ENCODE measurements at regions not wholly inside any gene's neighbourhood (a gene's known extent, or its start where the extent isn't known, plus 50 kb on each side); places are given as distances from the start of the nearest gene placed in this dataset.

DNA sequence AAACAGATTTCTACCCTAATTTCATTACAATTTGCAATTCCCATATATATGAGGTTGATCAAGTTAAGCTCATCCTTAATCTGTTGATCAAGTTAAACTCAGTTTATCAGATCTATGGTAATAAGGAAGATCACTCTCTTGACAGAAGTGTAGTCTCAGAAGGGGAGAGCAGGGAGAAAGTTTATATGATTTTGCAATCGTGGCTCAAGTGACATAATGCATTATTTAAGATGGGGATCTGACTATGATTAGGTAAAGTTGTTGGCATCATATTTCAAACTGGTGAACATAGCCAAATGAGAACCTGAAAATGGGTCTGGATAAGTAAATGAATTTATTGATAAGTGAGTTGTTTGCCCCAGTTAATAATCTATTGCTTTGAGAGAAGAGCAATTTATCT, 995.3 kb downstream of the OTOL1 start:
- ChIA-PET CTCF (ENCODE audit: low intra/inter-chr PET ratio) (no interaction called here), POLR2A (no interaction called here)
- DNase-seq (ENCODE audit: extremely low read depth in 1 of 4, low spot score in 3 of 4) (no peak), ATAC-seq (no peak), FAIRE-seq (no peak)
- H3K9me3 ChIP-seq (replicated peaks; ENCODE audit: control insufficient read depth, insufficient read depth, low read depth, low read length) = no peaks in the 10 kb centered on the region
- H3K9ac ChIP-seq (ENCODE audit: insufficient read depth in 1 of 2, low read depth in 2 of 2, low read length in 2 of 2) = no peak overlapping the region
- TF ChIP-seq PPARD (CRISPR knock-in tag; IDR thresholded peaks at IDR 0.05) (no peak), EZH2 (IDR thresholded peaks at IDR 0.05; ENCODE audit: borderline replicate concordance, low read depth, low read length) (no peak)
- in situ Hi-C loops (cut with MboI) (no loop called here), intact Hi-C loops (cut with micrococcal nuclease) (no loop called here)
- no TSS peak for BruUV-seq (replicated peaks)
- no peaks in the 10 kb centered on the region for H3K79me2 ChIP-seq (ENCODE audit: control insufficient read depth, insufficient read depth, low read length)
- H4K20me1 ChIP-seq (replicated peaks; ENCODE audit: control insufficient read depth, insufficient read depth, low read length) = no peaks in the 10 kb centered on the region
- no peak overlapping the region for H3K4me3 ChIP-seq
- 7% methylated on average over 1 of the region's 1 CpG for WGBS (ENCODE audit: insufficient coverage, low coverage, missing lambda C conversion rate)
- H3K36me3 ChIP-seq (ENCODE audit: control insufficient read depth, insufficient read depth, low read length) = no peaks in the 10 kb centered on the region
- H3K9me1 ChIP-seq (ENCODE audit: control insufficient read depth, insufficient read depth, low read length) = no peaks in the 10 kb centered on the region
- no peaks in the 10 kb centered on the region for H3K4me1 ChIP-seq (replicated peaks in 1 of 2; ENCODE audit: control insufficient read depth in 2 of 2, insufficient read depth in 2 of 2, low read length in 2 of 2)
- no peak overlapping the region for H3K4me2 ChIP-seq (ENCODE audit: insufficient read depth, low read length)
- no peak overlapping the region for H3K27ac ChIP-seq (ENCODE audit: extremely low read depth, low read depth, low read length)
- H2AFZ ChIP-seq (ENCODE audit: low read depth, low read length) = no peak overlapping the region
- no peaks in the 10 kb centered on the region for H3K27me3 ChIP-seq (ENCODE audit: control insufficient read depth in 2 of 2, insufficient read depth in 2 of 2, low read length in 2 of 2)

DNA sequence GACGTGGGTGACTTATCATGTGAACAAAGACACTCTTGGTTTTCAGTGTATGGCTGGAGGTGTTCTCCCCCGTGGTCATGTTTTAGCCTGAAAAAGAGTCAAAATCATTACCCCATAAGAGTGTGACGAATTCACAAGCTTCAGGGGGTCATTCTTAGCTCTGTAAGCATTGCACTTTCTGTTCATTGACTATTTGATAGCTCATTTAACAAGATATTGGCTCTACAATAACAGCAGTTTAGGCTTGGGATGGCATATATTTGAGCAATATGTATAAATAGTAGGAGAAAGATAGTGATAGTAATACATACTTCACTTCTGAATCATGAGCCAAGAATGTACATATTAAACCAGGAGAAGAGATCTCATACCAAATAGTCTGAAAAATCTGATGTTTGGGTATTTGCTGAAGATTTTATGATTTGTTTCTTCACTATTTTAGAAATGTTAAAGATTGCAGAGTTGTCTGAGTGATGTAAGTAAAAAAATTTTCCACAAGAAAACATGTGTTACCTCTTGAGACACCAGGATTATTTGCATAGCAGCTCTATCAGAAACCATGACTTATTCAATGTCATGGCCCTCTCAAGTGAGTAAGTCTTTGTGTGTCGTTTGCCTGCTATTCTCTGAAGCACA, 996.0 kb downstream of the OTOL1 start:
- in situ Hi-C loops (cut with MboI) = no loop called here
- TF ChIP-seq, protein P1, sequence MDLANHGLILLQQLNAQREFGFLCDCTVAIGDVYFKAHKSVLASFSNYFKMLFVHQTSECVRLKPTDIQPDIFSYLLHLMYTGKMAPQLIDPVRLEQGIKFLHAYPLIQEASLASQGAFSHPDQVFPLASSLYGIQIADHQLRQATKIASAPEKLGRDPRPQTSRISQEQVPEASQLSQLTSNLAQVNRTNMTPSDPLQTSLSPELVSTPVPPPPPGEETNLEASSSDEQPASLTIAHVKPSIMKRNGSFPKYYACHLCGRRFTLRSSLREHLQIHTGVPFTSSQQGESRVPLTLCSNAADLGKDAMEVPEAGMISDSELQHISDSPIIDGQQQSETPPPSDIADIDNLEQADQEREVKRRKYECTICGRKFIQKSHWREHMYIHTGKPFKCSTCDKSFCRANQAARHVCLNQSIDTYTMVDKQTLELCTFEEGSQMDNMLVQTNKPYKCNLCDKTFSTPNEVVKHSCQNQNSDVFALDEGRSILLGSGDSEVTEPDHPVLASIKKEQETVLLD (IDR thresholded peaks at IDR 0.05) = no peak
- TF ChIP-seq GABPA (tag; conservative IDR thresholded peaks at IDR 0.05; ENCODE audit: low read depth) (no peak), FIP1L1 (IDR thresholded peaks at IDR 0.05; ENCODE audit: low read depth, low read length, poor library complexity, severe bottlenecking) (no peak), FOXM1 (IDR thresholded peaks at IDR 0.05; ENCODE audit: low read depth) (no peak), FOXM1 (CRISPR knock-in tag; IDR thresholded peaks at IDR 0.05; ENCODE audit: low read depth) (no peak), POLR3G (IDR thresholded peaks at IDR 0.05; ENCODE audit: extremely low read depth, insufficient read length, insufficient replicate concordance) (no peak), ZNF124 (CRISPR knock-in tag; IDR thresholded peaks at IDR 0.05) (no peak), ZNF384 (IDR thresholded peaks at IDR 0.05; ENCODE audit: low read depth, low read length) (no peak), POU5F1 (IDR thresholded peaks at IDR 0.05; ENCODE audit: borderline replicate concordance, low read depth, low read length, partially characterized antibody) (no peak), CREM (IDR thresholded peaks at IDR 0.05; ENCODE audit: low read depth) (no peak)
- TF ChIP-seq, protein P2, sequence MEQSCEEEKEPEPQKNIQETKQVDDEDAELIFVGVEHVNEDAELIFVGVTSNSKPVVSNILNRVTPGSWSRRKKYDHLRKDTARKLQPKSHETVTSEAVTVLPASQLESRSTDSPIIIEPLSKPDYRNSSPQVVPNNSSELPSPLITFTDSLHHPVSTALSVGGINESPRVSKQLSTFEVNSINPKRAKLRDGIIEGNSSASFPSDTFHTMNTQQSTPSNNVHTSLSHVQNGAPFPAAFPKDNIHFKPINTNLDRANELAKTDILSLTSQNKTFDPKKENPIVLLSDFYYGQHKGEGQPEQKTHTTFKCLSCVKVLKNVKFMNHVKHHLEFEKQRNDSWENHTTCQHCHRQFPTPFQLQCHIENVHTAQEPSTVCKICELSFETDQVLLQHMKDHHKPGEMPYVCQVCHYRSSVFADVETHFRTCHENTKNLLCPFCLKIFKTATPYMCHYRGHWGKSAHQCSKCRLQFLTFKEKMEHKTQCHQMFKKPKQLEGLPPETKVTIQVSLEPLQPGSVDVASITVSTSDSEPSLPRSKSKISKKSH (CRISPR knock-in tag; IDR thresholded peaks at IDR 0.05) = no peak

More for the DNA sequence above, 996.0 kb downstream of the OTOL1 start:
- FAIRE-seq = no peak
- Histone ChIP-seq H3K4me3 (no peak overlapping the region), H3K9me3 (replicated peaks; ENCODE audit: control insufficient read depth, insufficient read depth, low read depth, low read length) (no peaks in the 10 kb centered on the region), H3K9ac (ENCODE audit: insufficient read depth in 1 of 2, low read depth in 2 of 2, low read length in 2 of 2) (no peak overlapping the region), H3K4me2 (ENCODE audit: insufficient read depth, low read length) (no peak overlapping the region), H3K36me3 (ENCODE audit: control insufficient read depth, insufficient read depth, low read length) (no peaks in the 10 kb centered on the region), H2AFZ (ENCODE audit: low read depth, low read length) (no peak overlapping the region), H3K27ac (ENCODE audit: extremely low read depth, low read depth, low read length) (no peak overlapping the region), H3K27me3 (ENCODE audit: control insufficient read depth in 2 of 2, insufficient read depth in 2 of 2, low read length in 2 of 2) (no peaks in the 10 kb centered on the region), H3K9me1 (ENCODE audit: control insufficient read depth, insufficient read depth, low read length) (no peaks in the 10 kb centered on the region), H4K20me1 (replicated peaks; ENCODE audit: control insufficient read depth, insufficient read depth, low read length) (no peaks in the 10 kb centered on the region), H3K4me1 (replicated peaks in 1 of 2; ENCODE audit: control insufficient read depth in 2 of 2, insufficient read depth in 2 of 2, low read length in 2 of 2) (no peaks in the 10 kb centered on the region), H3K79me2 (ENCODE audit: control insufficient read depth, insufficient read depth, low read length) (no peaks in the 10 kb centered on the region)
- intact Hi-C loops (cut with micrococcal nuclease) = no loop called here
- CTCF ChIA-PET (ENCODE audit: low intra/inter-chr PET ratio) = no interaction called here
- ATAC-seq = no peak
- 0% methylated on average over 4 of the region's 4 CpGs for WGBS (ENCODE audit: insufficient coverage, low coverage, missing lambda C conversion rate)
- no peak for DNase-seq (ENCODE audit: extremely low read depth in 1 of 4, low spot score in 3 of 4)
- no TSS peak for BruUV-seq (replicated peaks)
- POLR2A ChIA-PET = no interaction called here
